GM10266 (cell line): ENCODE measurements at regions not wholly inside any gene's neighbourhood (a gene's known extent, or its start where the extent isn't known, plus 50 kb on each side); places are given as distances from the start of the nearest gene placed in this dataset.
"Not testable (repeated sequence)": the region's sequence is repeated elsewhere in the genome, so short reads cannot be mapped to it uniquely, and the experiment has no call there.

Experiments
- DNase-seq: peaks from one replicate; pipeline ENCODE4 v3.0.0; 2012; ENCODE audit errors: extremely low spot score
- TF ChIP-seq, protein P1 (sequence below): IDR thresholded peaks from 2 replicates; pipeline ENCODE4 v1.5.1; 2012; ENCODE audit warnings: mild to moderate bottlenecking, low read depth; ENCODE audit not compliant: control insufficient read depth, insufficient read depth; ENCODE audit errors: missing control alignments

DNA sequence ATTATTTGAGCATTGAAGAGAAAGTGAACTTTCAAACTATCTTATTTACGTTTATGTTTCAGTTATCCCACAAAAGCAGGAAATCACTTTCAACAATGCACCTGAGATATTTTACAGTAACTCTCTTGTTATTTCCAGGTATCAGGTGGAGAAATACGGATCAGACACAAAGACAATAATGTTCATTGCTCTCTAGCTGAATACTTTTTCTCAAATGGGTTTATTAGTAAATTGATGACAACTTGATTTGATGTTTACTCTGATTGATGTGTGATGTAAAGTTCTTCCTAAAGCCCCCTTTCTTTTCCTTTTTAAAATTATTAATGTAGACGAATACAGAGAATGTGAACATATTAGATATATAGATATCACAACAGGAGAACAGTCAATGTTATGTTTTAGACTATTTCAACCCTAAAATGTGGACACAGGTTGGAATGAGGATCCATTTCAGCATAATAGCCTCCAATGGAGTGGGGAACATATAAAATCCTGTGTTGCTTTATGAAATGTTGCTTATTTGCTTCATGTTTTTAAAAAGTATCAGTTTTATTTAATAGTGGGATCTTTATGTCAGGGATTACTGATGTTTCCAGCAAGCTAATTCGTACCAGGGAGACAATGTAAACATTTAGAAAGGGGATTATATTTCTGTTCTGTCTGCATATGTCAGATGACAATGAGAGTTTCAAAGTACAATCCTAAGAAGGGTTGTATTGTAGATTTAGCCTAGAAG lies 1522.3 kb upstream of the TPTE start:
- TF ChIP-seq, protein P1, sequence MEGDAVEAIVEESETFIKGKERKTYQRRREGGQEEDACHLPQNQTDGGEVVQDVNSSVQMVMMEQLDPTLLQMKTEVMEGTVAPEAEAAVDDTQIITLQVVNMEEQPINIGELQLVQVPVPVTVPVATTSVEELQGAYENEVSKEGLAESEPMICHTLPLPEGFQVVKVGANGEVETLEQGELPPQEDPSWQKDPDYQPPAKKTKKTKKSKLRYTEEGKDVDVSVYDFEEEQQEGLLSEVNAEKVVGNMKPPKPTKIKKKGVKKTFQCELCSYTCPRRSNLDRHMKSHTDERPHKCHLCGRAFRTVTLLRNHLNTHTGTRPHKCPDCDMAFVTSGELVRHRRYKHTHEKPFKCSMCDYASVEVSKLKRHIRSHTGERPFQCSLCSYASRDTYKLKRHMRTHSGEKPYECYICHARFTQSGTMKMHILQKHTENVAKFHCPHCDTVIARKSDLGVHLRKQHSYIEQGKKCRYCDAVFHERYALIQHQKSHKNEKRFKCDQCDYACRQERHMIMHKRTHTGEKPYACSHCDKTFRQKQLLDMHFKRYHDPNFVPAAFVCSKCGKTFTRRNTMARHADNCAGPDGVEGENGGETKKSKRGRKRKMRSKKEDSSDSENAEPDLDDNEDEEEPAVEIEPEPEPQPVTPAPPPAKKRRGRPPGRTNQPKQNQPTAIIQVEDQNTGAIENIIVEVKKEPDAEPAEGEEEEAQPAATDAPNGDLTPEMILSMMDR = no peak
- DNase-seq = no peak

DNA sequence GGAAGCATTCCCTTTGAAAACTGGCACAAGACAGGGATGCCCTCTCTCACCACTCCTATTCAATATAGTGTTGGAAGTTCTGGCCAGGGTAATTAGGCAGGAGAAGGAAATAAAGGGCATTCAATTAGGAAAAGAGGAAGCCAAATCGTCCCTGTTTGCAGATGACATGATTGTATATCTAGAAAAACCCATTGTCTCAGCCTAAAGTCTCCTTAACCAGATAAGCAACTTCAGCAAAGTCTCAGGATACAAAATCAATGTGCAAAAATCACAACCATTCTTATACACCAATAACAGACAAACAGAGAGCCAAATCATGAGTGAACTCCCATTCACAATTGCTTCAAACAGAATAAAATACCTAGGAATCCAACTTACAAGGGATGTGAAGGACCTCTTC lies 1521.3 kb upstream of the TPTE start:
- DNase-seq = not testable (repeated sequence)

DNA sequence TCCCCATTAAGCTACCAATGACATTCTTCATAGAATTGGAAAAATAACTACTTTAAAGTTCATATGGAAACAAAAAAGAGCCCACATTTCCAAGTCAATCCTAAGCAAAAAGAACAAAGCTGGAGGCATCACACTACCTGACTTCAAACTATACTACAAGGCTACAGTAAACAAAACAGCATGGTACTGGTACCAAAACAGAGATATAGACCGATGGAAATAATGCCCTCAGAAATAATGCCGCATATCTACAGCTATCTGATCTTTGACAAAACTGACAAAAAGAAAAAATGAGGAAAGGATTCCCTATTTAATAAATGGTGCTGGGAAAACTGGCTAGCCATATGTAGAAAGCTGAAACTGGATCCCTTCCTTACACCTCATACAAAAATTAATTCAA lies 1520.7 kb upstream of the TPTE start:
- DNase-seq = not testable (repeated sequence)

DNA sequence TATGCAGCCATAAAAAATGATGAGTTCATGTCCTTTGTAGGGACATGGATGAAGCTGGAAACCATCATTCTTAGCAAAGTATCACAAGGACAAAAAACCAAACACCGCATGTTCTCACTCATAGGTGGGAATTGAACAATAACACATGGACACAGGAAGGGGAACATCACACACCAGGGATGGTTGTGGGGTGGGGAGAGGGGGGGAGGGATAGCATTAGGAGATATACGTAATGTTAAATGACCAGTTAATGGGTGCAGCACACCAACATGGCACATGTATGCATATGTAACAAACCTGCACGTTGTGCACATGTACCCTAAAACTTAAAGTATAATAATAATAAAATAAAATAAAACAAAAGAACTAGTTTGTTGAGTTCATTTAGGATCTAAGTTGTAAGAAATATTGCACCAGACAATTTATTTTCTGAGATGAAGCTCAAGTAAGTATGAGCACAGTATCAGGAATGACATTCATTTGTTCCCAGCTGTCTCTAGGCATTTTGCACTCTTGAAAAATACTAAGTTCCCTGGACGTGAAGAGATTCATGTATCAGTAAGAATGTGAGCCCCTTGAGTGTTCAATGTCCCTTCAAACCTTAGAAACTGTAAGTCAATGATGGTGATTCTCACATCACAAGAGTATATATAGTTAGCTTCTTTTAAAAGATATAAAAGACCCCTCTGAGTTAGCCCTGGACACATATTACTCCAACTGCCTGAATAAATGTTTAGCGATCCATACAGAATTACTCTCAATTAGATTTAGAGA lies 1519.3 kb upstream of the TPTE start:
- DNase-seq = not testable (repeated sequence)

DNA sequence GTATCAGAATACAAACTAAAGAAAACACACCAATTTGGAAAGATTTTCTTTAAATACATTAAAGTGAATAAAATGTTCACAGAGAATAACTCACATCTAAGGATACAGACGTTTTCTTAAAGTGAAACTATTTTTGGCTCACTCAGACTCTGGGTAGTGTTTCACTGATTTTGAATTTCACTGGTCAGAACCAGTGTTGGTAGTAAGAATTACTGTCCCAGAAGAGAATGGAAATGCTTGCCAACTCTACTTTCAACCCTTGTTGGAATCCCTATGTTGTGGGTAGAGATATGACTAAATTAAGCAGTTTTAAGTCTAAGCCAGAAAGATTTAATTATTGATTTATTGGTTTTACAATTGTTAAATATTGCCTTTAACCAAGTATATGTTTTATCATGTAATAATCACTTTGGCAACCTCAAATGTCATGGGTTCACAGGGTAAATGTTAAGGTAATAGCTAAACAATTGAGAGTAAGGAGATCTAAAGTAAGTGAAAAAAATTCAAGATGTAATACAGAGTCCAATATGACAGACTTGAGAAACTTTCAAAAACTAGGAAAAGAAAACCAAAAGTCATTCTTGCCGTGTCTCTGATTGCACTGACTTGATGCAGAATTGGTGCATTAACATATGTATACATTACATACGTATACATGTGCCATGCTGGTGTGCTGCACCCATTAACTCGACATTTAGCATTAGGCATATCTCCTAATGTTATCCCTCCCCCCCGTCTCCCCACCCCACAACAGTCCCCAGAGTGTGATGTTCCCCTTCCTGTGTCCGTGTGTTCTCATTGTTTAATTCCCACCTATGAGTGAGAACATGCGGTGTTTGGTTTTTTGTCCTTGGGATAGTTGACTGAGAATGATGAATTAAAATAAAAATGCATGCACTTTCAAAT lies 1517.2 kb upstream of the TPTE start:
- DNase-seq = not testable (repeated sequence)

DNA sequence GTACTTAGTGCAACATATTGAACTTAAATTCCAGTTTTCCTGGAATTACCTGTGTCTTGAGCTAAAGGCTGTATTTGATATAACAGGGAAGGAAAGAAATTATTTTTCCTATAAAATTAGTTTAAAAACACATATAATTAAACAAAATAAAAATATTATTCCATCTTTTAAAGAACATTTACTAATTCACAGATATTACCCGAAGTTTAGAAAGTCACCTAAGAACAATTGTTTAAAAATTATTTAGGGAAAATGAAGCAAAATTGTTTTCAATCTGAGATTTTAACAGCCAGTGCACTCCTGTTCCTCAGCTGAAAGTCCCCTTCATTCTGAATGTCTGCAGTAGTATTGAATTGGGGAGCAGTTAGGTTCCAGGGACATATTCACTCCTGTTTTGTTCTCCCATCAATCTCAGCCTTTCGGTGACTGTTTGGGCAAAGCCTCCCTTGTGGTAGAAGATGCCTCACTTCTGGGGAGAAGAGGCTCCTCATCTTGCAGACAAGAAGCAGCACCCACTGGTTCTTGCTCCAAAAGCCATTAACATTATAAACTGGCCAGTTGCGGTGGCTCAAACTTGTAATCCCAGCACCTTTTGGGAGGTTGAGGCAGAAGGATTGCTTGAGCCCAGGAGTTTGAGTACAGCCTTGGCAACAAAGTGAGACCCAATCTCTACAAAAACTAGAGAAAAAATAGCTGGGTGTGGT lies 1516.4 kb upstream of the TPTE start:
- not testable (repeated sequence) for DNase-seq

DNA sequence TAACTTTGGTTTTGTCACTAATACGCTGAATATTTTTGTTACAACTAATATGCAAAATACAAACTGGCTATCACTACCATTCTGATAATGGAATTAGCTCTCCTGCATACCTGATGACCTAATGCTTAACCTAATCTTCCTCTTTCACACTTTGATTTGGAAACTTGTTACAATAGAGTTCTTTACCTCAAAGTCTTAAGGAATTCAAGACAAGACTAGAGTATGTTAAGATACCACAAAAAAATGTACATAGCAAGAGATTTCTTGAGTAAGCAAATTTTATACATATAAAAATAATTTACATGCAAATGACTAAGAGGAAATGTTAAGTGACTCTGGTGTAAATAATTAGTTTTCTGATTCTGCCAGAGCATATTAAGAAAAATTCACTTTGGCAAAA lies 1515.7 kb upstream of the TPTE start:
- DNase-seq = not testable (repeated sequence)

DNA sequence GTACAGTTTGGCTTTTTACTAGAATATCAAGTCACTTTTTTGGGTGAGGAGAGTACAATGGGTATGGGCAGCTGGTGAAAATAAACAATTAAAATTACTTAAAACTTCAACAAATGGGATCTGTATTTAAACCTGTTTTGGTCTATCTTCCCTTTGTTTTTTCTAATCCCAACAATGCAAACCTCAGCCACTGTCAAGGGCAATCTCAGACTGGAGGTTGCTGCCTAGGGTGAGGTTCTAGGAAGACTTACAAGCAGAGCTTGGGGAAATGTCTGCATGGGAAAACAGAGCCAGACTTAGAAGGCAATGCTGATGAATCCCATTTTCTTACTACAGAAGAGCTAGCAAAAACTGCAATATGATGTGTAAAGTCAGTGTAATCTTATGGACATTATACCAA lies 1515.3 kb upstream of the TPTE start:
- DNase-seq = not testable (repeated sequence)

DNA sequence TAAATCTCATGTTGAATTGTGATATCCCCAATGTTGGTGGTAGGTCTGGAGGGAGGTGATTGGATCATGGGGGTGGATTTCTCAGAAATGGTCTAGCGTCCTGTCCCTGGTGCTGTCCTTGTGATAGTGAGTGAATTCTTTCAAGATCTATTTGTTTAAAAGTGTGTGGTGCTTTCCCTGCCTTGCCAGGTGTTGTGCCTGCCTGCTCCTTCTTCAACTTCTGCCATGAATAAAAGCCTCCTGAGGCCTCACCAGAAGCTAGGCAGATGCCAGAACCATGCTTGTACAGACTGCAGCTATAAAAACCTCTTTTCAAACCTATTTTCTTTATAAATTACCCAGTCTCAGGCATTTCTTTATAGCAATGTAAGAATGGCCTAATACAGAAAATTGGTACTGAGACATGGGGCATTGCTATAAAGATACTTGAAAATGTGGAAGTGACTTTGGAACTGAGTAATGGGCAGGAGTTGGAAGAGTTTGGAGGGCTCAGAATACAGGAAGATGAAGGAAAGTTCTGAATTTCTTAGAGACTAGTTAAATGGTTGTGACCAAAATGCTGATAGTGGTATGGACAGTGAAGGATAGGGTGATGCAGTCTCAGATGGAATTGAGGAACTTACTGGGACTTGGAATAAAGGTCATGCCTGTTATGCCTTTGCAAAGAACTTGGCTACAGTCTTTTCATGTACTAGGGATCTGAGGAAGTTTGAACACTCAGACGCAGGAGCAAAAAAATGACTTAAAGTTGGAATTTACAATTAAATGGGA lies 1514.6 kb upstream of the TPTE start:
- not testable (repeated sequence) for DNase-seq

DNA sequence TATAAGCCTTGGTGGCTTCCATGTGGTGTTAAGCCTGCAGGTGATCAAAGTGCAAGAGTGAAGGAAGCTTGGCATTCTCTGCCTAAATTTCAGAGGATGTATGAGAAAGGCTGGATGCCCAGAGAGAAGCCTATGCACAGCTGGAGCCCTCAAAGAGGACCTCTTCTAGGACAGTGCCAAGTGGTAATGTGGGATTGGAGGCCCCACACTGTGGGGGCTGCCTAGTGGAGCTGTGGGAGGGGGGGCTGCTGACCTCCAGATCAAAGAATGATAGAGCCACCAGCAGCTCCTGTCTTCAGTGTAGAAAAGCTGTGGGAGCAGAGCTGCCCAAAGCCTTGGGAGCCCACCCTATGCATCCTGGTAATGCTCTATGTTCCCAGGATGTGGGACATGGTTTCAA lies 1512.7 kb upstream of the TPTE start:
- TF ChIP-seq, protein P1 = no peak
- DNase-seq = no peak

DNA sequence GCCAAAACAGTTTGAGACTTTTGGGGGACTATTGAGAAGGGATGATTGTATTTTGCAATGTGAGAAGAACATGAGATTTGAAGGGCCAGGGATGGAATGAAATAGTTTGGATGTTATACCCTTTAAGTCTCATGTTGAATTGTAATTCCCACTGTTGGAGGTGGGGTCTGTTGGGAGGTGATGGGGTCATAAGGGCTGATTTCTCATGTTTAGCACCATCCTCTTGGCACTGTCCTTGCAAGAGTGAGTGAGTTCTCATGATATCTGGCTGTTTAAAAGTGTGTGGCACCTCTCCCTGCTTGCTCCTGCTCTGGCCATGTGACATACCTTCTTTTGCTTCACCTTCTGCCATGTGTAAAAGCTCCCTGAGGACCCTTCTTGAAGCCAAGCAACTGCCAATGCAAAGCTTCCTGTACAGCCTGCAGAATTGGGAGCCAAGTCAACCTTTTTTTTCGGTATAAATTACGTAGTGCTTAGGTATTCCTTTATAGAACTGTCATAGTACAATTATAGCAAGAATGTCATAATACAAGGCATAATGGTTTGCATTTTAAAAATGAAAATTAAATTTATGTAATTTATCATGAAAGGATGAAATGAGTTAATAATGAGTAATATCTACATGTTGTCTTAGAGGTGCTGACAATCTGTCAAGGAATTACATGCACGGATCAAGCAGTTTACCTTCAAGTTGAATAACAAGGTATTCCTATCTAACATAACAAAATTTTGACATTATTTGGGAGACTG lies 1511.9 kb upstream of the TPTE start:
- not testable (repeated sequence) for DNase-seq

DNA sequence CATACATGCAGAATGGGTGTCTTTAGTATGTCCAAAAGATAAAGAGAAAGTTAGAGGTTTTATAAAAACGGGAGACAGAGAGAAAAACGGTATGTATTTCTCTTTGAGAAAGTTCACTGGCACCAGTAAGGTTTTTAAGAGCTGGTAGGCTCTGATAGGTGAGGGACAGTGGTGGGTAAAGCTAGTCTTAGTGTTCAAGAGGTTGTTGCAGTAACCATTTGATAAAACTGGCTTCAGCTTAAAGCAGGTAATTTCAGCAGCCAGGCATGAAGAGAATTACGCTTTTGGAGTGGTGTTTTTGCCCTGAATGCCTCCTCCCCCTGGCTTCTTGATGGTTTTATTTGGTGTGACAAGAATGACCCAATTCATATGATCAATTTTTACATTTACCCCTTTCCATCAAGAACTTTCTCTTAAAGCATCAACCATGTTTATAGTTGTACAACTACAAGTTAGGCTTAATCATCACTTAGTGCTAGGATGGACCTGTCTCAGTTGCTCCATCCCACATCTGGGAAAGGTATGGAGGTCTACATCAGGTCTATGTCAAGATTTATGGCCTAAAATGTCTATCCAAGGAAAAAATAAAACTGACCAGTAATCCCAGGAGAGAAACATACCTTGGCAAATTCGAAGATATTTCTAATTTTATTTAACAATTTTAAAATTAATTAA lies 1511.1 kb upstream of the TPTE start:
- not testable (repeated sequence) for DNase-seq

DNA sequence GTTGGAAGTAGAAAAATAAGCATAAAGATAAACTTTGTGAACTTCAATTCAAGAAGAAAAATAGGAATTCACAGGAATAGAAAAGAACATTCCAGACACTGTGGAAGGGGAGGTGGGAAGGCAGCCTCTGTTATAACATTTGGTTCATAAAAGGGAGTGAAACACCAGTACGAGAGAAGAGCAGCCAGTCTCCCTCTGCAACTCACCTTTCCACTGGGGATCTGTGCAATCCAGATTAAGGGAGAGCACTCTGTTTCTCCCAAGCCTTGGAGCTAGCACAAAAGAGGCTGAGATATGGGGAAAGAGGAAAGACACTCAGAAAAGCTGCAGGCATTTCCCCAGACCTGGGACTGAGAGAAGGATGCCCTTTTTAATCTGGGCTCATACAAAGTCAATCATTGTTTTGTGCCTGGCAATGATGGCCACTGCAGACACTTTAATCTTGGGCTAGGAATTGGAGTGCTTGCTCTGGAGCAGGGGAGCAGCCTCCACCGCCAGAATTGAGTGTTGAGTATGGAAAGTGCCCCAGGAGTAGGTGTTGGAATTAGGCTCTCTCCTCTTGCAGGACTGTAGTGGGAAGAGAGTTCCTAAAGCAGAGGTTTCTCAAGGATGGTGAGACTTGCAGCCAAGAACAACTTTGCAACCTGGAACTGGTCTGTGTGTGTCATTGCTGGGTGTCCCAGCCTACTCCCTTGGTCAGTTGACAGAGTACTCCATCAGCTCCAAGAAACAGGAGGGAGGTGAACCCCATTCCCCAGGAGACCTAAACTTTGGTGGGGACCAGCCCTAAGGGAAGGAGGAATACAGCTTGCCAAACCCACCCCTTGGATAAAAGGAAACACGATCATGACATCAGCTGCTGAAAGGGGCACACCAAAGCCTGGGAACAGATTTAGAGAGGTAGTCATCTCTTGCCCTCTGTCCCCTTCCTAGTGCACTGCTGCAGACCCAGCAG lies 1510.2 kb upstream of the TPTE start:
- not testable (repeated sequence) for DNase-seq

DNA sequence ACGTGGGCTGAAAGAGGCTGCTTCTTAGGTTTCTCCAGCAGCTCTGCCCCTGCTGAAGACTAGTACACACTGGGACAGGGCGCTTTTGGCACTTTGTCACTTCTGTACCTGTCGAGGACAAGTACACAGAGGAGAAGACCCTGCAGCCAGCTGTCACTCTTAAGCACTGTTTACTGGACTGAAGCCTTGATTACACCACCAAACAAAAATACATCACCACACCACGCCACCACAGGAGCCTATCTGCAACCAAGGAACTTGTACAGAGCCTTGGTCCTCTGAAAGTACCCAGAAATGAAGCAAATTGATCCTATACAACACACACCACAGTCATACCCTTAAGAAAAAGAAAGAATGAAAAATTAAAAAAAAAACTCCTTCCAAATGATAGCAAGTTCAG lies 1509.5 kb upstream of the TPTE start:
- DNase-seq = not testable (repeated sequence)
